OCI-M1 (cell line): ENCODE measurements at regions not wholly inside any gene's neighbourhood (a gene's known extent, or its start where the extent isn't known, plus 50 kb on each side); places are given as distances from the start of the nearest gene placed in this dataset.

ENCODE experiments used
- DNase-seq: peaks from one replicate; lab custom pipeline; 2025; lab: John Stamatoyannopoulos, UW

- DNase-seq = no peak
Measured at GRCh38 chr5:89273289-89273688, 390.3 kb upstream of the MEF2C start.

- no peak for DNase-seq
Measured at GRCh38 chr5:89270901-89271300, 387.9 kb upstream of the MEF2C start.

GRCh38 chr5:89269721-89270120 lies 386.7 kb upstream of the MEF2C start:
- DNase-seq = no peak

- DNase-seq = peak; percentile 78
Measured at GRCh38 chr5:89268460-89268859, 385.5 kb upstream of the MEF2C start.

GRCh38 chr5:89267788-89268187 lies 384.8 kb upstream of the MEF2C start:
- no peak for DNase-seq

GRCh38 chr5:89265511-89266179 lies 382.7 kb upstream of the MEF2C start:
- DNase-seq = no peak

- DNase-seq = peak; percentile 15
Measured at GRCh38 chr5:89263846-89264245, 380.9 kb upstream of the MEF2C start.

GRCh38 chr5:89262030-89262429 lies 379.0 kb upstream of the MEF2C start:
- DNase-seq = no peak

- DNase-seq = peak; percentile 16
Measured at GRCh38 chr5:89260254-89260653, 377.3 kb upstream of the MEF2C start.

GRCh38 chr5:89255845-89256463 lies 373.0 kb upstream of the MEF2C start:
- peak; percentile 92 for DNase-seq

- DNase-seq = no peak
Measured at GRCh38 chr5:89253666-89254352, 370.8 kb upstream of the MEF2C start.

- peak; percentile 9 for DNase-seq
Measured at GRCh38 chr5:89246864-89247263, 363.9 kb upstream of the MEF2C start.

GRCh38 chr5:89246252-89246651 lies 363.3 kb upstream of the MEF2C start:
- peak; percentile 27 for DNase-seq

GRCh38 chr5:89243611-89244010 lies 360.6 kb upstream of the MEF2C start:
- DNase-seq = no peak

- DNase-seq = no peak
Measured at GRCh38 chr5:89241186-89241585, 358.2 kb upstream of the MEF2C start.

GRCh38 chr5:89236900-89237299 lies 353.9 kb upstream of the MEF2C start:
- no peak for DNase-seq

- no peak for DNase-seq
Measured at GRCh38 chr5:89233462-89233861, 350.5 kb upstream of the MEF2C start.

- DNase-seq = no peak
Measured at GRCh38 chr5:89232139-89232603, 349.2 kb upstream of the MEF2C start.

- DNase-seq = no peak
Measured at GRCh38 chr5:89230178-89230577, 347.2 kb upstream of the MEF2C start.

GRCh38 chr5:89229331-89230070 lies 346.5 kb upstream of the MEF2C start:
- no peak for DNase-seq

GRCh38 chr5:89228355-89228754 lies 345.4 kb upstream of the MEF2C start:
- no peak for DNase-seq

- DNase-seq = no peak
Measured at GRCh38 chr5:89218364-89218763, 335.4 kb upstream of the MEF2C start.

- DNase-seq = no peak
Measured at GRCh38 chr5:89216606-89217005, 333.6 kb upstream of the MEF2C start.
